Ectodermal cell (in vitro differentiated cells): ENCODE measurements at regions not wholly inside any gene's neighbourhood (a gene's known extent, or its start where the extent isn't known, plus 50 kb on each side); places are given as distances from the start of the nearest gene placed in this dataset.
"Not testable (repeated sequence)": the region's sequence is repeated elsewhere in the genome, so short reads cannot be mapped to it uniquely, and the experiment has no call there.

Source experiments
- H3K27ac ChIP-seq: 2 replicates; pipeline ENCODE4 v1.7.0; 2013; ENCODE audit warnings: mild to moderate bottlenecking, low read depth, low read length; ENCODE audit not compliant: insufficient read depth, poor library complexity, severe bottlenecking
- H3K27me3 ChIP-seq: 2 replicates; pipeline ENCODE4 v1.7.0; 2013; ENCODE audit warnings: mild to moderate bottlenecking, low read length; ENCODE audit not compliant: insufficient read depth, control insufficient read depth, poor library complexity, severe bottlenecking
- H3K36me3 ChIP-seq: one replicate; pipeline ENCODE4 v1.7.0; 2013; ENCODE audit warnings: low read length; ENCODE audit not compliant: control insufficient read depth, insufficient read depth
- H3K4me1 ChIP-seq: one replicate; pipeline ENCODE4 v1.7.0; 2013; ENCODE audit warnings: low read length; ENCODE audit not compliant: control insufficient read depth, insufficient read depth
- H3K4me3 ChIP-seq: 2 replicates; pipeline ENCODE4 v1.7.0; 2013; ENCODE audit warnings: low read depth, low read length, control low read depth; ENCODE audit not compliant: insufficient read depth
- H3K9me3 ChIP-seq: 2 replicates; pipeline ENCODE4 v1.7.0; 2013; ENCODE audit warnings: mild to moderate bottlenecking, low read length, moderate library complexity; ENCODE audit not compliant: control insufficient read depth
- WGBS, 2 experiments: methylation state at CpG; one replicate each; pipeline ENCODE4 v1.1.7; 2013; ENCODE audit warnings: missing lambda C conversion rate in 2 of 2; 5-methylcytosine and 5-hydroxymethylcytosine counted together

DNA sequence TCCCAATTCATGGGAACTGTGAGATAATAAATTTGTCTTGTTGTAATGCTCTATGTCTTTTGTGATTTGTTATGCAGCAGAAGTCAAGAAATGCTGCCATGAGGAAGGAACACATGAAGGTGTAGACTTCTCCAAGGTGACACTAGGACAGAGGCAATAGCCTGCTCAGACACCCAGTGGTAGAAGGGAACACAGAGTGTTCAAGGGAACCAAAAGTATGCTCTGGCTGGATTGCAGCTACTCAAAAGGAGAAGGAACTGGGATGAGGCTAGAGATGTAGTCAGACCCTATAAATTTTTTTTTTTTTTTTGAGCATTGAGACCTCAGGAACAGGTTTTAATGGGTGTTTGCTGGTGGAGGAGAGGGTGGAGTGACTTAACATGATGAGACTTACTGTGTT is 232.5 kb downstream of the PARP8 start:
- H3K27me3 ChIP-seq, result no peaks in the 10 kb centered on the region
- no peaks in the 10 kb centered on the region for H3K9me3 ChIP-seq
- no peaks in the 10 kb centered on the region for H3K4me1 ChIP-seq
- H3K27ac ChIP-seq, result no peak overlapping the region
- no peaks in the 10 kb centered on the region for H3K36me3 ChIP-seq
- H3K4me3 ChIP-seq, result no peak overlapping the region

- no peaks in the 10 kb centered on the region for H3K36me3 ChIP-seq
- H3K27me3 ChIP-seq, result no peaks in the 10 kb centered on the region
- no peak overlapping the region for H3K4me3 ChIP-seq
- H3K27ac ChIP-seq, result no peak overlapping the region
- WGBS, 2 experiments, result 97 to 98% methylated on average over 3 of the region's 3 CpGs
- no peaks in the 10 kb centered on the region for H3K4me1 ChIP-seq
- no peaks in the 10 kb centered on the region for H3K9me3 ChIP-seq
These were observed 234.6 kb downstream of the PARP8 start for GRCh38 chr5:50900952-50901510.

- WGBS, 2 experiments, result 88 to 97% methylated on average over 2 of the region's 2 CpGs
- H3K36me3 ChIP-seq, result no peaks in the 10 kb centered on the region
- H3K9me3 ChIP-seq, result no peaks in the 10 kb centered on the region
- no peaks in the 10 kb centered on the region for H3K27me3 ChIP-seq
- no peaks in the 10 kb centered on the region for H3K4me1 ChIP-seq
- no peak overlapping the region for H3K4me3 ChIP-seq
- no peak overlapping the region for H3K27ac ChIP-seq
These were observed 237.2 kb downstream of the PARP8 start for GRCh38 chr5:50903651-50904050.

GRCh38 chr5:50905996-50906570 is 239.6 kb downstream of the PARP8 start:
- H3K36me3 ChIP-seq, result no peaks in the 10 kb centered on the region
- no peaks in the 10 kb centered on the region for H3K9me3 ChIP-seq
- no peak overlapping the region for H3K27ac ChIP-seq
- H3K4me1 ChIP-seq, result no peaks in the 10 kb centered on the region
- no peaks in the 10 kb centered on the region for H3K27me3 ChIP-seq
- 90 to 92% methylated on average over 2 of the region's 2 CpGs for WGBS, 2 experiments
- H3K4me3 ChIP-seq, result no peak overlapping the region

GRCh38 chr5:50920160-50920559 is 253.7 kb downstream of the PARP8 start:
- H3K27me3 ChIP-seq, H3K9me3 ChIP-seq, H3K27ac ChIP-seq, H3K4me1 ChIP-seq, H3K4me3 ChIP-seq, H3K36me3 ChIP-seq: not testable (repeated sequence)
- 95 to 96% methylated on average over 13 of the region's 13 CpGs for WGBS, 2 experiments

- Histone ChIP-seq H3K9me3 (no peaks in the 10 kb centered on the region), H3K36me3 (no peaks in the 10 kb centered on the region), H3K4me3 (no peak overlapping the region), H3K4me1 (no peaks in the 10 kb centered on the region), H3K27ac (no peak overlapping the region), H3K27me3 (no peaks in the 10 kb centered on the region)
- WGBS, 2 experiments, result 96 to 97% methylated on average over 20 of the region's 20 CpGs
These were observed 255.1 kb downstream of the PARP8 start for GRCh38 chr5:50921366-50922133.

GRCh38 chr5:50922134-50922941 is 255.9 kb downstream of the PARP8 start:
- H3K9me3 ChIP-seq, H3K27me3 ChIP-seq, H3K36me3 ChIP-seq, H3K4me3 ChIP-seq, H3K4me1 ChIP-seq, H3K27ac ChIP-seq: not testable (repeated sequence)
- WGBS, 2 experiments, result 74 to 75% methylated on average over 37 of the region's 37 CpGs

GRCh38 chr5:50922942-50923767 is 256.7 kb downstream of the PARP8 start:
- H3K4me1 ChIP-seq, result no peaks in the 10 kb centered on the region
- no peaks in the 10 kb centered on the region for H3K27me3 ChIP-seq
- H3K27ac ChIP-seq, result no peak overlapping the region
- 94% methylated on average over 34 of the region's 34 CpGs for WGBS, 2 experiments
- H3K9me3 ChIP-seq, result no peaks in the 10 kb centered on the region
- H3K4me3 ChIP-seq, result no peak overlapping the region
- H3K36me3 ChIP-seq, result no peaks in the 10 kb centered on the region

DNA sequence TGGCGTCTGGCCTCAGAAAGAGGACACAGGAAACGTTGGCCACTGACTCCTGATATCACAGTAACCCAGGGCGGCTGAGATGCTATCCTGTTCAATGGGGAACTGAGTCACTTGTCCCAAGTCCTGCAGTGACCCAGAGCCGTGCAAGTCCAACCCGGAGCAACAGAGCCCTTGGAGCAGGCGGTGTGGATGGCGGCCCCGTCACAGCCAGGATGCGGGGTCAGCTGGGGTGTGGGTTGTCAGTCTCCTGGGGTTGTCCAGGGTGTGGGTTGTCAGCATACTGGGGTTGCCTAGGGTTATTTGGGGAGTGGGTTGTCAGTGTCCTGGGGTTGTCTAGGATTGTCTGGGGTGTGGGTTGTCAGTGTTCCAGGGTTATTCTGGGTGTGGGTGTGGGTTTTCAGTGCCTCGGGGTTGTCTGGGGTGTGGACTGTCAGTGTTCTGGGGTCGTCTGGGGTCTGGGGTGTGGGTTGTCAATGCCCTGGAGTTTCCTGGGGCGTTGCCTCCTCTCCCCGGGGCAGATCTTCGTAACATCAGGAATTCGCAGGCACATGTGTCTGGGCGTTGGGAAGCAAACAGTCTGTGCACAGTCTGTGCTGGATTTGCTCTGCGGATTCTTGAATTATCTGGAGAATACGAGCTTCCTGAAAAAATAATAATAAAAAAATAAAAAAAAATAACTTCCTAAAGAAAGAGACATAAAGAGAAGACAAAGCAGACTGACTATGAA is 257.5 kb downstream of the PARP8 start:
- H3K4me3 ChIP-seq, result no peak overlapping the region
- no peaks in the 10 kb centered on the region for H3K4me1 ChIP-seq
- no peaks in the 10 kb centered on the region for H3K9me3 ChIP-seq
- H3K27me3 ChIP-seq, result no peaks in the 10 kb centered on the region
- WGBS, 2 experiments, result 93 to 95% methylated on average over 16 of the region's 18 CpGs
- H3K36me3 ChIP-seq, result no peaks in the 10 kb centered on the region
- no peak overlapping the region for H3K27ac ChIP-seq
